Stimulated activated CD4-positive, alpha-beta T cell treated with anti-CD3 and anti-CD28 coated beads, Interleukin-2, amount 100 ng/mL, for 48 hours (primary cell): ENCODE measurements at regions not wholly inside any gene's neighbourhood (a gene's known extent, or its start where the extent isn't known, plus 50 kb on each side); places are given as distances from the start of the nearest gene placed in this dataset.

Experiments
- DNase-seq, 2 donors: peaks; one replicate each; pipeline ENCODE4 v3.0.0-alpha.2; 2020

GRCh38 chr5:174236070-174236469, 190.6 kb downstream of the NSG2 start:
- DNase-seq: no peak

- no peak for DNase-seq
Measured at GRCh38 chr5:174239718-174240117, 194.2 kb downstream of the NSG2 start.

DNA sequence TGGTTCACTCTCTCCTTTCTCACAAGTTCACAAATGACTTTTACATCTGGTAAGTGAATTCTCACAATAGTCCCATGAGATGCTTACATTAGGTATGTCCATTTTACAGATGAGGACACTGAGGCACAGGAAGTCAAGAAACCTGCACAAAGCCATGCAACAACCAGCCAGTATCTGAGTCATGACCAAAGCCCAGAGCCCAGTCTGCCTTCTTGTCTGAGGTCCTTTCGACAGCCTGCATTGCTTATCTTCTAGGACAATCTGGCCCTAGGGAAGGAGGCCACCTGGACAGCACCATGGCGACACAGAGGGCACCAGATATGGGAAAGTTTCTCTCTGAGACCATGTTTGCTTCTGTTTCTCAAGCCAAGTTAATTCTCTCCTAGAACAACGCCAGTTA, 197.1 kb downstream of the NSG2 start:
- DNase-seq: no peak

GRCh38 chr5:174243904-174244303, 198.4 kb downstream of the NSG2 start:
- DNase-seq: no peak

DNA sequence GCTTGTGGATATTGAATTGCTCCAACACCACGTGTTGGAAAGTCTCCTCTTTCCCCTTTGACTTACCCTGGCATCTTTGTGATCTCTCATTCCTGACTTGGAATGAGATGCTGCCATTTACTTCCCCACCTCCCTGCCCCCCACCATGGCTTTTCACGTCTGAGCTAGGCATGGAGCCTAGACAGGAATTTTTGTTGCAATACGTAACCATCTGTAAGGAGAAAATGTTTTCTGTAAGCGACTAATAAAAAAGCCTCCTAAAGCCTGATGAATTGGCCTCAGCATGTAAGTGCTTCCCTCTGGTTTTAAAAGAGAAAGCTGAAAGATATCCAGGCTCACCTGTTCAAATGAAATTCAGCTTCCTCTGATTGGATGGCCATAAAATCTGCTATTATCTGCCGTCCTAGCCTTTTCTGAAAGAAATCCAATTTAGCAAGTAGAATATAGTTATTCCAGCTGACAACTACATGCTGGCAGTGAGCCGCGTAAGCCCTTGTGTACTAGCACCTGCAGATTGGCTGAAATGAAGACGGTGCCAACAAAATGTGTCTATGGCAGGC, 200.1 kb downstream of the NSG2 start:
- DNase-seq: no peak

GRCh38 chr5:174246743-174247142, 201.2 kb downstream of the NSG2 start:
- DNase-seq: no peak

- no peak for DNase-seq
Measured at GRCh38 chr5:174247301-174247700, 201.8 kb downstream of the NSG2 start.

- DNase-seq: no peak
Measured at GRCh38 chr5:174251305-174252000, 205.9 kb downstream of the NSG2 start.

DNA sequence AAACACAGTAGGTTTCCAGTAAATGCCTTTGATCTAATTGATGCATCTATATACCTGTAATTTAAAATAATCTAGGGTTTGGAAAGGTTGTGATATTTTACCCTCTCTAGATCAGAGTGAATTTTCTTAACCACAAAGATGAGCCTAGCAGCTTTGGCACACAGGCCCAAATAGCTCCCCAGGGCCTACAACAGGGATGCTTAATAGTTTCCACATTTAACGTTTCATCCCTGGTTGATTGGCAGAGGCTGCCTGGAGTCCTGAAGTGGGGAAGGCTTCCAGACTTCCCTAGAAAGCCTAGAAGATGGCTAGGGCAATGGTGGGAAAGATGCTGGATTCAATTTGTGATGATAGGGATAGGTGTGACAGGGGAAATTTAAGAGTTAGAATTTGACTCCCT, 206.6 kb downstream of the NSG2 start:
- DNase-seq: no peak

DNA sequence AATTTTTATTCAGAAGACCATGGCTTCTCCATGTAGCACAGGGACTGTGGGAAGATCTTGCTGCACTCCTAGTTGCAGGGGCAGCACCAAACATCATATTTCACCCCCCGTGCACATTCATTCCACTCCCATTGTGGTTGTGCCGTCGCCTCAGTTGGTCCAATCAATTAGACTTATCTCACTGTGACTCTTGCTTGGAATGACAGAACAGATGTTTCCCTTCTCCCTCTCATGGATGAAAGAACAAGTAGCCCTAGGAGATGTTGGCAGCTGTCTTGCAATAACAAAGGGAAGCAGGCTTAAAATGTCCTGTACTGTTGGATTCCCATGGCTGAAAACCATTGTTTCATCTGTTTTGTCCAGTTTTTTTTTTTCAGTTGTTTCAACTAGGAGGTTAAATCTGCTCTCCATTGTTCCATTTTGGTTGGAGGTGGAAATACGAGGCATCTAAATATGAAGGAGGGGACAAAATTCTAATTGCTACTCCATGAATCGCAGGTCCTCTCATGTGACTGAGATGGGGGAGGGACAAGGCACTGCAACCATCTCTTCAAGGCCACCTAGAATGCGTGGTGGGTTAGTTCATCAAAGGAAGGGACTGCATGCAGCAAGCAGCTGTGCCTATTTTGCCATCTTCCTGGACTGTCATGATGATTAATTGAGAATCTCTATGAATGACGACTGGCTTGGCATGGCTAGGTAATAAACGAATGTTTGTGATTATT, 214.4 kb downstream of the NSG2 start:
- no peak for DNase-seq

DNA sequence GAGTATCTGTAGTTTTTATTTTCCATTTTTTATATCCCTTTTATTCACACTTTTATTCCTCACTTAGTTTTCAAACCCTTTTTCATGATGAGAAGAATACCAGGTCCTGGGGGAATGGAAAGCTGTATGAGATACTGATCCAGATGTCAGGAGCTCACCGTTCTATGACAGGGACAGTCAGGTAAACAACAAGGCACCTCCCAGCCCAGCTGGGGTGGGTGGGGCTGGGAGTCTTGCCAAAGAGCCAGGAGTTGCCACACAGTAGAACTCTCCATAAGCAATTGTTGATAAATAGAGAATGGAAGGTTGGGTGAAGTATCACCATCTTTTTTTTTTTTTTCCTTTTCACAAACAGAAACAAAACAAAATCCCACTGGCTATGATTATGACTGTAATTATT, 225.8 kb downstream of the NSG2 start:
- DNase-seq: no peak

DNA sequence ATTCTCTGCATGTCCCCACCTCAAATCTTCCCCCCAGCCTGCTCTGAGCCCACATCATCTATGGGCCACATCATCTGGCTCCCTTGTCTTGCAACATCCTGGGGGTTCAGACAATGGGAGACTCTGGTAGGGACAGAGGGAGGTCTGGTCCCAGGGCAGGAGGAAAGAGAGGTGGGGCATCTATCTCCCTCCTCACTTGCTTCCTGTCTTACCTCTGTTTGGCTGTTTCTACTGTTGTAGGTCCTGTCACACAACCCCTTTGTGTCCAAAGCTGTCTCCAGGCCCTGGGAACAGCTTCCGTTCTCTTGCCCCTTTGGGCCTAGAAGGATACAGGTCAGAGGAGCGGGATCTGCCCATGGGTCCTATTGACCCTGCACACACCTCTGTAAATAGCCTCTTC, 227.2 kb downstream of the NSG2 start:
- no peak for DNase-seq

DNA sequence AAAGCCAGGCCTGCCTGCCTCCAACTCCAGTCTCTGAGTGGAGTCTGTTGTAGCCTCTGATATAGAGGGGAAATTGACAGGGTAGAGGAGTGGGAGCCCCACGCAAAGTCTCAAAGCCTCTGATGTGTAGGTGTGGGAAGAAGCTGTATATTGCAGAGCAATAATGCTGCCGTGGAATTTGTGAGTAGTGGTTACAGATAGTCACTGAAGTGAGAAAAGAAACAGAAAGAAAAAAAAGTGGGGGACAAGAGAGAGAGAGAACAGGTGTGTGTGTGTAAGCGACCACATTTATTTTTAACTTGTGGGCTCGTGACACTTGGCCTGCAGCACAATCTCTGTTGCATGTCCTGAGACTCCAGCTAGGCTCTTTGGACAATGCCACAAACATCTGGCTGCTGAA, 227.8 kb downstream of the NSG2 start:
- no peak for DNase-seq

GRCh38 chr5:174275959-174276358, 230.5 kb downstream of the NSG2 start:
- DNase-seq: no peak

DNA sequence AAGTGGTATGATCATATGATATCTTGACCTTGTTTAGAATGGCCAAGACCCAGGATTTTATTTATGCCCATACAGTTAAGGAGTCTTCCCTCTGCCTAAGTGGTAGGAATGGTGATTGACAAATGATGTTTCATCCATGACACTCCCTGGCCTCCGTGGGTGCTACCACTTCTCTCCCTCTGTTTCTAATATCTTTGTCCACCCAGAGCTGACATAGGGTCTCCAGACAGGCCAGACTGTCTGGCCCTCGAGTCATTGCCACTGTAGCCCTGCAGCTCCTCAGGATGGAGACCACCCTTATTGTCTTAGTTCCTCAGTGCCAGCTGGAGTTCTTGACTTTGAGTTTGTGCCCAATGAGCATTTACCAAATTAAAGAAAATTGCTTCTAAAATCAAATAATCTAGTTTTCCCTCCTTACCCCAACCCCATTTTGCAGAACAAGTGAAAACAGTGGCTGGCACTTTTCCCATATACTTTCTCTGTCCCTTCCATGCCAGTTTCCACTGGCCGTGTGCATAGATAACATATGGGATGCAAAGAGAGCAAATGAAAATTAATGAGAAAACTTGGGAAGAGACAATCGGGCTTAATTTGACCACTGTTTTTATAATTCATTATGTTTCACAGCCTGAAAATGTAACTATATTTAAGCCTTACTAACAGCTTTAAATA, 235.7 kb downstream of the NSG2 start:
- no peak for DNase-seq

DNA sequence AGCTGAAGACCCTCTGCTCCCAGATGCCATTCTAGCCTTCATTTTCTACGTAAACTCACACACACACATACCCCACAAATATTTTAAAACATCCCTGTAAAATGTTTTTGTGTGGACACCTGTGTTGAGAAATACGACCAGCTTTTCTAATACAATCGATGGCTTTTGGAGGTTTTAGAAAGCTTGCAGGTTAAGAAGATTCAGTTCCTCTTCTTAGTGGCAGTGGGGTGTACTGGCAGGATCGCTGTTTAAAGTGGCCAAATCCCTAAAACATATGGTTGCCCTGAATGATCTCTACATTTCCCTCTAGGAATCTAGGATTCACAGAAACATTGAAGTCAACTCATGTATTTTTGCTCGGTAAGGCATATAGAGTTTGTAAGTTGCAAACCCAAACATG, 236.3 kb downstream of the NSG2 start:
- no peak for DNase-seq

DNA sequence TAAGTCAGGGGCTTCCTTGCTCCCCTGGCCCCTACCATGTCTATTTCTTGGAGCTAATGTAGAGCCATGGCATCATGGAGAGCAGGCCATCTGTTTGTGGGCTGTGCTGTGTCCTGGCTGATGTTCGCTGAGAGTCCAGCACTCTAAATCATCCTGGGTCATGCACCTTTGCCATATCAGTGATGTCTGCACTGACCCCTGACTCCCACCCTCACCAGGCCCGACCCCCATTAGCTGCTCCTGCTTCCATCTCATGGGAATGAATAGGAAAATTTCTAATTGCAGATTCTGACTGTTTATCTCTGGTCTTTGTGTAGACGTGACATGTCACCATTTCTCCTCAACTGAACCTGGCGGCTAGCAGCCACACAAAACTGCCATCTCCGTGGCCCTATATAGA, 236.9 kb downstream of the NSG2 start:
- no peak for DNase-seq

GRCh38 chr5:174283211-174284005, 237.9 kb downstream of the NSG2 start:
- DNase-seq: no peak

- DNase-seq: no peak
Measured at GRCh38 chr5:174284873-174285272, 239.4 kb downstream of the NSG2 start.

DNA sequence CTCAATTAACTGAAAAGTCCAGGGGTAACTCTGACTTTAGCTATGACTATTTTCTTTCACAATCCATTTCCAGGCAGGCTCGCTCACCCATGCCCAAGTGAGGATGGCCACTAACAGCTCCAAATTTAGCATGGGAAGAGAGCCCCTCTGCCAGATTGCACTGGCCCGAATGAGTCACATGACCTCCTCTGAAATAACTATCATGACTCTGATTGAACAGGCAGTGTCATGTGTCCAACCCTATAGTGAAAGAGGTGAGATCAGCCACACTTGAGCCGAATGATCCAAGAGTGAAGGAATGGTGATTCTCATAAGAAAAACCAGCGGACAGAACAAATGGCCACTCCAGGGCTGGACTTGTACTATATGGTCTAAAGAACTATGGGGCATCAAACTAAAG, 242.3 kb downstream of the NSG2 start:
- no peak for DNase-seq

GRCh38 chr5:174288439-174288838, 242.9 kb downstream of the NSG2 start:
- no peak for DNase-seq

- DNase-seq: no peak
Measured at GRCh38 chr5:174291162-174291561, 245.7 kb downstream of the NSG2 start.

DNA sequence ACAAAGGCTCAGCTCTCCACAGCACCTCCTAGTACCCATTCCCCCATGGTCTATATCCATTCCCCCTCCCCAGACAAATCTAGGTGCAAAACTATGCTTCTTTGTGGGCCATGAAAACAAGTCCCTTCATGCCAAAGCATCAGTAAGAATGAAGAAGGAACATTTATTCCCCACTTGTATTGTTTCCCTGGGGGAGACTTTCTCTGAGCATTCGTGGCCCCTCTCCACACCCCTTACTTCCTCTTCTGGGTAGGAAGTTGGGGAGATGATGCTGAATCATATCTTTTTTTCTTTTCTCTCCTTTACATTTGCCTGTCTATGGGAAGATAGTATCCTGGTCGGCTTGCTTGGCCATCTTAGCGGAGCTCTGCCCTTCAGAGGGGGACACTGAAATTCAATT, 246.8 kb downstream of the NSG2 start:
- no peak for DNase-seq
